Prostate gland (tissue), 2 donors: ENCODE measurements at regions not wholly inside any gene's neighbourhood (a gene's known extent, or its start where the extent isn't known, plus 50 kb on each side); places are given as distances from the start of the nearest gene placed in this dataset.
A peak's percentile ranks its signal among the peaks of the same experiment; 100 is the strongest.

Source experiments
- DNase-seq: peaks from one replicate; pipeline ENCODE4 v3.0.0-alpha.2; 2019; ENCODE audit warnings: low spot score
- H3K27ac ChIP-seq, 2 donors: fragments of 200-600 bp; sonication (generic); 2 replicates each; pipeline ENCODE4 v1.5.1; 2017 to 2019
- H3K27me3 ChIP-seq: fragments of 200-600 bp; sonication (generic); replicated peaks from 2 replicates; pipeline ENCODE4 v1.5.1; 2019; ENCODE audit not compliant: insufficient read depth
- H3K36me3 ChIP-seq, 2 donors: fragments of 200-600 bp; sonication (generic); 1 replicate in 1 of 2; 2 replicates in 1 of 2; pipeline versions ENCODE4 v1.5.1 to v1.8.1; 2017 to 2019
- H3K4me1 ChIP-seq: fragments of 200-600 bp; sonication (generic); replicated peaks from 2 replicates; pipeline ENCODE4 v1.5.1; 2019
- H3K4me3 ChIP-seq, 2 donors: fragments of 200-600 bp; sonication (generic); 2 replicates each; pipeline ENCODE4 v1.5.1; 2017 to 2019
- H3K9me3 ChIP-seq: fragments of 200-600 bp; sonication (generic); 2 replicates; pipeline ENCODE4 v1.5.1; 2017
- CTCF ChIP-seq, 4 experiments: fragments of 200-600 bp in 2 of 4; fragments of 450-650 bp in 2 of 4; sonication (generic) in 2 of 4; IDR thresholded peaks; 1 replicate in 3 of 4; 2 replicates in 1 of 4; pipeline ENCODE4 v1.5.1; 2016 to 2019; ENCODE audit warnings: antibody characterized with exemption in 4 of 4, mild to moderate bottlenecking in 2 of 4, moderate library complexity in 2 of 4
- POLR2A ChIP-seq: fragments of 450-650 bp; IDR thresholded peaks from one replicate; pipeline ENCODE4 v1.6.1; 2016; ENCODE audit warnings: antibody characterized with exemption, mild to moderate bottlenecking
- POLR2AphosphoS5 ChIP-seq: sonication (generic); formaldehyde crosslinking; IDR thresholded peaks from one replicate; pipeline ENCODE4 v1.6.1; 2017; ENCODE audit warnings: antibody characterized with exemption
- WGBS: methylation state at CpG from one replicate; pipeline ENCODE4 v1.1.5; 2018; 5-methylcytosine and 5-hydroxymethylcytosine counted together
- intact Hi-C: fragments of 100-400 bp; cut with DNase I; formaldehyde crosslinking; loops from one replicate; pipeline ENCODE4 v1.14.2; 2022

GRCh38 chrX:95367286-95367685 is 1317.4 kb upstream of the DIAPH2 start:
- H3K4me1 ChIP-seq, result no peaks in the 10 kb centered on the region
- H3K27ac ChIP-seq, result no peak overlapping the region
- WGBS, result 80% methylated on average over 2 of the region's 2 CpGs
- intact Hi-C loops, result no loop called here
- H3K9me3 ChIP-seq, result no peaks in the 10 kb centered on the region
- H3K4me3 ChIP-seq, result no peak overlapping the region
- no peaks in the 10 kb centered on the region for H3K27me3 ChIP-seq
- no peak for DNase-seq
- H3K36me3 ChIP-seq, result no peaks in the 10 kb centered on the region
- no peak for TF ChIP-seq POLR2AphosphoS5
- TF ChIP-seq CTCF (IDR thresholded peaks at IDR 0.05), result no peak
- TF ChIP-seq POLR2A, result no peak

- Histone ChIP-seq H3K9me3 (no peaks in the 10 kb centered on the region), H3K36me3 (no peaks in the 10 kb centered on the region), H3K4me3 (no peak overlapping the region), H3K4me1 (no peaks in the 10 kb centered on the region), H3K27me3 (no peaks in the 10 kb centered on the region), H3K27ac (no peak overlapping the region)
- intact Hi-C loops, result no loop called here
- TF ChIP-seq POLR2A (no peak), POLR2AphosphoS5 (peak; percentile 55), CTCF (IDR thresholded peaks at IDR 0.05) (no peak)
- DNase-seq, result peak; percentile 33
Measured at GRCh38 chrX:95382799-95383198, 1301.8 kb upstream of the DIAPH2 start.

DNA sequence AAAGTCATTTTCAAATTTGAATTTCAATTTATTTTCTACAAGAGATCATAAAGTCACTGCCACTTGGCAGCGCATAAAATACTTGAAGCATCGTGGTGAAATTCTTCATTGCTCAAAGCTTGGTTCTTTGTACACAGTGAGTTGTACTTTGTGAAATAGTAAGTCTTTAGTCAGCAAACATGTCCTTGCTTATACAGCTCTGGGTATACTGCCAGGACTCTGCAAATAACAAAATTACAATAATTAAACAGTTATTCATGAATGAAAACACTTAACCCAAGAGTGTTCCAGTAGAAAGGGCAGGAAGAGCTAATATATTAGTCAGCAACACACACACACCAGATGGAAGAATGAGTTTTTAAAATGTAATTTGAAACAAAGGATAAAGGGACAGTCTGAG is 1300.9 kb upstream of the DIAPH2 start:
- TF ChIP-seq POLR2AphosphoS5, result peak; percentile 16
- TF ChIP-seq CTCF (IDR thresholded peaks at IDR 0.05), result no peak

GRCh38 chrX:95427389-95427788 is 1257.3 kb upstream of the DIAPH2 start:
- no peaks in the 10 kb centered on the region for H3K4me1 ChIP-seq
- no peaks in the 10 kb centered on the region for H3K36me3 ChIP-seq
- no peaks in the 10 kb centered on the region for H3K9me3 ChIP-seq
- 92% methylated on average over 2 of the region's 2 CpGs for WGBS
- intact Hi-C loops, result no loop called here
- TF ChIP-seq POLR2AphosphoS5 (no peak), POLR2A (no peak), CTCF (IDR thresholded peaks at IDR 0.05) (no peak)
- no peaks in the 10 kb centered on the region for H3K27me3 ChIP-seq
- no peak overlapping the region for H3K4me3 ChIP-seq
- no peak for DNase-seq
- H3K27ac ChIP-seq, result no peak overlapping the region

More for the DNA sequence above, 1300.9 kb upstream of the DIAPH2 start:
- no peaks in the 10 kb centered on the region for H3K4me1 ChIP-seq
- H3K4me3 ChIP-seq, result no peak overlapping the region
- intact Hi-C loops, result no loop called here
- H3K9me3 ChIP-seq, result no peaks in the 10 kb centered on the region
- no peak overlapping the region for H3K27ac ChIP-seq
- H3K36me3 ChIP-seq, result no peaks in the 10 kb centered on the region
- H3K27me3 ChIP-seq, result no peaks in the 10 kb centered on the region
- 48% methylated on average over 2 of the region's 2 CpGs for WGBS
- peak; percentile 7 for DNase-seq

DNA sequence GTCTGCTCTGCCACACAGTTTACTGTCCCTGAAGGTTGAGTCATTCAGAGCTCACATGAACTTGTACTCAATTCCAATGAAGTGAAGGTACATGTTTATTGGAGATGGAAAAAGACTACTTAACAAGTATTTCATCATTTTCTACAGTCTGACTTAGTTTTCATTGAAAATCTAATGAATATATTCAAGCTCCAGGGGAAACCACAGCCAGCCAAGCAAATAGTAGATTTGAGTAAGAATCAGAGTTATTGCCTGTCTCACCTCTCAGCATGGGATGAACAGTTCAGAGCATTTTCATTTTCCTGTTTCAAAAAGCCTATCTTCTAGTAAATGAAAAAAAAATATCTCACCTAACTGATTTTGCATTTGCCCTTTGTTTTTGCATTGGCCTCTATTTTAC is 1249.4 kb upstream of the DIAPH2 start:
- no peak for DNase-seq
- Histone ChIP-seq H3K4me3 (no peak overlapping the region), H3K36me3 (no peaks in the 10 kb centered on the region), H3K27me3 (no peaks in the 10 kb centered on the region), H3K27ac (no peak overlapping the region), H3K4me1 (no peaks in the 10 kb centered on the region), H3K9me3 (no peaks in the 10 kb centered on the region)
- intact Hi-C loops, result no loop called here
- no peak for TF ChIP-seq CTCF (IDR thresholded peaks at IDR 0.05)
- no peak for TF ChIP-seq POLR2A
- TF ChIP-seq POLR2AphosphoS5, result no peak
